Mesendoderm (in vitro differentiated cells): ENCODE measurements at regions not wholly inside any gene's neighbourhood (a gene's known extent, or its start where the extent isn't known, plus 50 kb on each side); places are given as distances from the start of the nearest gene placed in this dataset.

Experiments
- DNase-seq: peaks from one replicate; pipeline ENCODE4 v3.0.0; 2013
- H2AK5ac ChIP-seq: 2 replicates; pipeline ENCODE4 v1.6.1; 2013; ENCODE audit warnings: low read length, inconsistent platforms
- H2BK120ac ChIP-seq: 2 replicates; pipeline ENCODE4 v1.6.1; 2013; ENCODE audit warnings: low read depth, mild to moderate bottlenecking, low read length, moderate library complexity, mixed read lengths
- H2BK15ac ChIP-seq: replicated peaks from 2 replicates; pipeline ENCODE4 v1.6.1; 2013; ENCODE audit warnings: low read depth, mild to moderate bottlenecking, moderate library complexity
- H2BK5ac ChIP-seq: 2 replicates; pipeline ENCODE4 v1.6.1; 2013; ENCODE audit warnings: low read length, inconsistent platforms
- H3K18ac ChIP-seq: 2 replicates; pipeline ENCODE4 v1.6.1; 2013; ENCODE audit warnings: mild to moderate bottlenecking, low read length, mixed read lengths
- H3K23ac ChIP-seq: one replicate; pipeline ENCODE4 v1.6.1; 2013; ENCODE audit warnings: low read length
- H3K27ac ChIP-seq: 2 replicates; pipeline ENCODE4 v1.5.1; 2013; ENCODE audit warnings: low read depth, mild to moderate bottlenecking, inconsistent platforms, low read length, moderate library complexity
- H3K27me3 ChIP-seq: 2 replicates; pipeline ENCODE4 v1.6.1; 2013; ENCODE audit warnings: low read length, control low read depth, mild to moderate bottlenecking, inconsistent platforms; ENCODE audit not compliant: insufficient read depth, poor library complexity
- H3K36me3 ChIP-seq: 2 replicates; pipeline ENCODE4 v1.6.1; 2013; ENCODE audit warnings: low read length, inconsistent platforms; ENCODE audit not compliant: control insufficient read depth, insufficient read depth
- H3K4ac ChIP-seq: one replicate; pipeline ENCODE4 v1.6.1; 2013; ENCODE audit warnings: low read depth, mild to moderate bottlenecking, low read length, moderate library complexity
- H3K4me1 ChIP-seq: 2 replicates; pipeline ENCODE4 v1.6.1; 2013; ENCODE audit warnings: low read depth, low read length, inconsistent platforms; ENCODE audit not compliant: control insufficient read depth
- H3K4me2 ChIP-seq: 2 replicates; pipeline ENCODE4 v1.6.1; 2013; ENCODE audit warnings: low read length
- H3K4me3 ChIP-seq: 2 replicates; pipeline ENCODE4 v1.5.1; 2013; ENCODE audit warnings: mild to moderate bottlenecking, low read length
- H3K56ac ChIP-seq: one replicate; pipeline ENCODE4 v1.6.1; 2013; ENCODE audit warnings: low read length
- H3K79me1 ChIP-seq: 2 replicates; pipeline ENCODE4 v1.6.1; 2013; ENCODE audit warnings: low read length, inconsistent platforms
- H3K79me2 ChIP-seq: 2 replicates; pipeline ENCODE4 v1.6.1; 2013; ENCODE audit warnings: mild to moderate bottlenecking, low read length; ENCODE audit not compliant: control insufficient read depth, insufficient read depth
- H3K9ac ChIP-seq: 2 replicates; pipeline ENCODE4 v1.6.1; 2013; ENCODE audit warnings: low read length, inconsistent platforms
- H4K5ac ChIP-seq: one replicate; pipeline ENCODE4 v1.6.1; 2013; ENCODE audit warnings: low read length
- H4K8ac ChIP-seq: one replicate; pipeline ENCODE4 v1.6.1; 2013; ENCODE audit warnings: low read depth, mild to moderate bottlenecking, control low read depth, low read length, moderate library complexity
- WGBS: extraction: QIAGEN DNeasy Blood & Tissue Kit; methylation state at CpG from one replicate; pipeline ENCODE4 v1.1.7; 2013; ENCODE audit warnings: low lambda C conversion rate, missing lambda C conversion rate; ENCODE audit not compliant: insufficient coverage; ENCODE audit errors: extremely low coverage; 5-methylcytosine and 5-hydroxymethylcytosine counted together

GRCh38 chr12:5295996-5296395, 135.9 kb upstream of the NTF3 start:
- no peak overlapping the region for H2BK5ac ChIP-seq
- no peaks in the 10 kb centered on the region for H3K79me2 ChIP-seq
- H3K27me3 ChIP-seq: no peaks in the 10 kb centered on the region
- H3K9ac ChIP-seq: no peak overlapping the region
- H3K79me1 ChIP-seq: no peaks in the 10 kb centered on the region
- H3K56ac ChIP-seq: no peak overlapping the region
- H2BK15ac ChIP-seq: no peak overlapping the region
- no CpG with 5 or more reads among the region's 2 CpGs for WGBS
- no peak overlapping the region for H3K23ac ChIP-seq
- no peak overlapping the region for H3K4me3 ChIP-seq
- no peaks in the 10 kb centered on the region for H3K36me3 ChIP-seq
- no peaks in the 10 kb centered on the region for H3K4me1 ChIP-seq
- H3K4me2 ChIP-seq: no peak overlapping the region
- no peak overlapping the region for H4K8ac ChIP-seq
- no peak overlapping the region for H3K4ac ChIP-seq
- no peak overlapping the region for H3K27ac ChIP-seq
- H2BK120ac ChIP-seq: no peak overlapping the region
- DNase-seq: no peak
- no peak overlapping the region for H4K5ac ChIP-seq
- no peak overlapping the region for H2AK5ac ChIP-seq
- H3K18ac ChIP-seq: no peak overlapping the region

- Histone ChIP-seq H2BK120ac (no peak overlapping the region), H2BK15ac (no peak overlapping the region), H3K36me3 (no peaks in the 10 kb centered on the region), H3K4me3 (no peak overlapping the region), H3K23ac (no peak overlapping the region), H3K4me1 (no peaks in the 10 kb centered on the region), H3K27me3 (no peaks in the 10 kb centered on the region), H2BK5ac (no peak overlapping the region), H3K4me2 (no peak overlapping the region), H3K9ac (no peak overlapping the region), H3K4ac (no peak overlapping the region), H3K79me1 (no peaks in the 10 kb centered on the region), H3K79me2 (no peaks in the 10 kb centered on the region), H3K18ac (no peak overlapping the region), H3K56ac (no peak overlapping the region), H4K8ac (no peak overlapping the region), H4K5ac (no peak overlapping the region), H3K27ac (no peak overlapping the region), H2AK5ac (no peak overlapping the region)
- no peak for DNase-seq
These were observed 130.4 kb upstream of the NTF3 start for GRCh38 chr12:5301539-5301938.

GRCh38 chr12:5305425-5305824, 126.5 kb upstream of the NTF3 start:
- Histone ChIP-seq H3K18ac (no peak overlapping the region), H3K79me2 (no peaks in the 10 kb centered on the region), H3K9ac (no peak overlapping the region), H4K8ac (no peak overlapping the region), H2AK5ac (no peak overlapping the region), H3K27ac (no peak overlapping the region), H3K4me2 (no peak overlapping the region), H3K4me1 (no peaks in the 10 kb centered on the region), H4K5ac (no peak overlapping the region), H3K56ac (no peak overlapping the region), H3K4ac (no peak overlapping the region), H3K23ac (no peak overlapping the region), H2BK5ac (no peak overlapping the region), H3K79me1 (no peaks in the 10 kb centered on the region), H2BK15ac (no peak overlapping the region), H3K36me3 (no peaks in the 10 kb centered on the region), H2BK120ac (no peak overlapping the region), H3K4me3 (no peak overlapping the region), H3K27me3 (no peaks in the 10 kb centered on the region)
- WGBS: no CpG with 5 or more reads among the region's 7 CpGs
- no peak for DNase-seq

GRCh38 chr12:5305886-5306545, 125.9 kb upstream of the NTF3 start:
- H3K27ac ChIP-seq: no peak overlapping the region
- H3K18ac ChIP-seq: no peak overlapping the region
- no peak overlapping the region for H3K9ac ChIP-seq
- H3K36me3 ChIP-seq: no peaks in the 10 kb centered on the region
- no peak overlapping the region for H4K8ac ChIP-seq
- no peak overlapping the region for H3K4ac ChIP-seq
- no peaks in the 10 kb centered on the region for H3K4me1 ChIP-seq
- DNase-seq: no peak
- H4K5ac ChIP-seq: no peak overlapping the region
- no CpG with 5 or more reads among the region's 4 CpGs for WGBS
- no peak overlapping the region for H2AK5ac ChIP-seq
- H3K56ac ChIP-seq: no peak overlapping the region
- no peak overlapping the region for H2BK5ac ChIP-seq
- H3K4me3 ChIP-seq: no peak overlapping the region
- no peak overlapping the region for H3K4me2 ChIP-seq
- no peaks in the 10 kb centered on the region for H3K27me3 ChIP-seq
- no peaks in the 10 kb centered on the region for H3K79me2 ChIP-seq
- no peak overlapping the region for H2BK120ac ChIP-seq
- H3K79me1 ChIP-seq: no peaks in the 10 kb centered on the region
- no peak overlapping the region for H2BK15ac ChIP-seq
- no peak overlapping the region for H3K23ac ChIP-seq

GRCh38 chr12:5307065-5307464, 124.8 kb upstream of the NTF3 start:
- Histone ChIP-seq H3K56ac (no peak overlapping the region), H3K27me3 (no peaks in the 10 kb centered on the region), H2AK5ac (no peak overlapping the region), H3K23ac (no peak overlapping the region), H3K9ac (no peak overlapping the region), H2BK15ac (no peak overlapping the region), H3K4me1 (no peaks in the 10 kb centered on the region), H3K36me3 (no peaks in the 10 kb centered on the region), H3K79me2 (no peaks in the 10 kb centered on the region), H4K5ac (no peak overlapping the region), H3K27ac (no peak overlapping the region), H3K79me1 (no peaks in the 10 kb centered on the region), H3K4ac (no peak overlapping the region), H3K18ac (no peak overlapping the region), H3K4me2 (no peak overlapping the region), H2BK120ac (no peak overlapping the region), H4K8ac (no peak overlapping the region), H3K4me3 (no peak overlapping the region), H2BK5ac (no peak overlapping the region)
- no CpG with 5 or more reads among the region's 3 CpGs for WGBS
- peak; percentile 36 for DNase-seq

- no peaks in the 10 kb centered on the region for H3K27me3 ChIP-seq
These were observed 123.7 kb upstream of the NTF3 start for GRCh38 chr12:5308216-5308615.

More at GRCh38 chr12:5308216-5308615, 123.7 kb upstream of the NTF3 start:
- DNase-seq: no peak
- H3K36me3 ChIP-seq: no peaks in the 10 kb centered on the region
- H3K27ac ChIP-seq: no peak overlapping the region
- H3K9ac ChIP-seq: no peak overlapping the region
- H3K4ac ChIP-seq: no peak overlapping the region
- H3K23ac ChIP-seq: no peak overlapping the region
- no peak overlapping the region for H3K4me3 ChIP-seq
- H4K8ac ChIP-seq: no peak overlapping the region
- H2AK5ac ChIP-seq: no peak overlapping the region
- H2BK15ac ChIP-seq: no peak overlapping the region
- H2BK120ac ChIP-seq: no peak overlapping the region
- no peak overlapping the region for H3K4me2 ChIP-seq
- H3K79me2 ChIP-seq: no peaks in the 10 kb centered on the region
- H3K56ac ChIP-seq: no peak overlapping the region
- no peaks in the 10 kb centered on the region for H3K79me1 ChIP-seq
- H4K5ac ChIP-seq: no peak overlapping the region
- no peak overlapping the region for H2BK5ac ChIP-seq
- no peaks in the 10 kb centered on the region for H3K4me1 ChIP-seq
- no peak overlapping the region for H3K18ac ChIP-seq
